GM23248 (cell line): ENCODE measurements at regions not wholly inside any gene's neighbourhood (a gene's known extent, or its start where the extent isn't known, plus 50 kb on each side); places are given as distances from the start of the nearest gene placed in this dataset.

ENCODE experiments used
- EZH2 ChIP-seq: fragments of 200-600 bp; sonication (generic); IDR thresholded peaks from 2 replicates; pipeline ENCODE4 v1.6.1; 2018; ENCODE audit warnings: antibody characterized with exemption, mild to moderate bottlenecking; ENCODE audit not compliant: insufficient read depth, poor library complexity, severe bottlenecking
- EZH2phosphoT487 ChIP-seq: fragments of 200-600 bp; sonication (generic); IDR thresholded peaks from 2 replicates; pipeline ENCODE4 v1.6.1; 2018; ENCODE audit warnings: antibody characterized with exemption, moderate library complexity, mild to moderate bottlenecking, low read depth; ENCODE audit not compliant: insufficient read depth

GRCh38 chr7:118969370-118969769 lies 744.9 kb downstream of the ANKRD7 start:
- TF ChIP-seq EZH2 (no peak), EZH2phosphoT487 (no peak)
